GM10266 (cell line): ENCODE measurements at regions not wholly inside any gene's neighbourhood (a gene's known extent, or its start where the extent isn't known, plus 50 kb on each side); places are given as distances from the start of the nearest gene placed in this dataset.

Source experiments
- DNase-seq: peaks from one replicate; pipeline ENCODE4 v3.0.0; 2012; ENCODE audit errors: extremely low spot score
- CTCF ChIP-seq: IDR thresholded peaks from 2 replicates; pipeline ENCODE4 v1.5.1; 2012; ENCODE audit warnings: mild to moderate bottlenecking, low read depth; ENCODE audit not compliant: control insufficient read depth, insufficient read depth; ENCODE audit errors: missing control alignments

- no peak for TF ChIP-seq CTCF
- no peak for DNase-seq
These were observed 644.8 kb downstream of the RFPL4B start for GRCh38 chr6:112991912-112992311.

GRCh38 chr6:112997421-112998085 is 650.4 kb downstream of the RFPL4B start:
- no peak for TF ChIP-seq CTCF
- no peak for DNase-seq

GRCh38 chr6:113004054-113004453 is 656.9 kb downstream of the RFPL4B start:
- TF ChIP-seq CTCF, result no peak
- no peak for DNase-seq

- no peak for TF ChIP-seq CTCF
- no peak for DNase-seq
These were observed 657.5 kb downstream of the RFPL4B start for GRCh38 chr6:113004470-113005270.

GRCh38 chr6:113006494-113006893 is 659.4 kb downstream of the RFPL4B start:
- no peak for DNase-seq
- TF ChIP-seq CTCF, result no peak

- no peak for TF ChIP-seq CTCF
- DNase-seq, result no peak
These were observed 662.6 kb downstream of the RFPL4B start for GRCh38 chr6:113009682-113010081.

- TF ChIP-seq CTCF, result no peak
- DNase-seq, result no peak
These were observed 663.3 kb downstream of the RFPL4B start for GRCh38 chr6:113010196-113010989.
